ENCODE measurements at regions not wholly inside any gene's neighbourhood (a gene's known extent, or its start where the extent isn't known, plus 50 kb on each side); places are given as distances from the start of the nearest gene placed in this dataset.
A peak's percentile ranks its signal among the peaks of the same experiment; 100 is the strongest.
"Not testable (repeated sequence)": the region's sequence is repeated elsewhere in the genome, so short reads cannot be mapped to it uniquely, and the experiment has no call there.

DNA sequence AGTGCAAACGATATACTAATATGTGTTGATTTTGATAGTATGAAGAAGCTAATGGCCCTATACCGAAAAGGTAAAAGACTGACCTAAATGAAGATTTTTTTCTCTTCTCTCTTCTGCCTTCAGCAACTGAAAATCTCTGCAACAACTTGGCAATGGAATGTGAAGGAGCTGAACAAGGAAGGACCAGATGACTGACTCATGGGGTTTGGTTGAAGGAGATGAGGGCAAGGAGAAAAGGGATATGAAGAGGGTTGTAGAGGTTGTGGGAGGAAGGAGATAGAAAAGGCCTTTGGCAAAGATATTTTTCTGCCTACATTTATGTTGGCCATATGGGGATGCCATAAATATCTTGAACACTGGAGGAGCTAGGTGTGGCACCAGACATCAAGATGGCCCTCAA lies 129.7 kb upstream of the CHD1 start:
- H3K27ac Mint-ChIP-seq, result no peak overlapping the region
- peaks cover 4% of the 10 kb centered on the region for H3K27me3 Mint-ChIP-seq
- H3K4me3 Mint-ChIP-seq, result no peak overlapping the region
- no peaks in the 10 kb centered on the region for H3K36me3 Mint-ChIP-seq (ENCODE audit: low read depth)
- peaks cover 18% of the 10 kb centered on the region for H3K4me1 Mint-ChIP-seq (ENCODE audit: low read depth)
- H3K9me3 Mint-ChIP-seq, result no peaks in the 10 kb centered on the region

DNA sequence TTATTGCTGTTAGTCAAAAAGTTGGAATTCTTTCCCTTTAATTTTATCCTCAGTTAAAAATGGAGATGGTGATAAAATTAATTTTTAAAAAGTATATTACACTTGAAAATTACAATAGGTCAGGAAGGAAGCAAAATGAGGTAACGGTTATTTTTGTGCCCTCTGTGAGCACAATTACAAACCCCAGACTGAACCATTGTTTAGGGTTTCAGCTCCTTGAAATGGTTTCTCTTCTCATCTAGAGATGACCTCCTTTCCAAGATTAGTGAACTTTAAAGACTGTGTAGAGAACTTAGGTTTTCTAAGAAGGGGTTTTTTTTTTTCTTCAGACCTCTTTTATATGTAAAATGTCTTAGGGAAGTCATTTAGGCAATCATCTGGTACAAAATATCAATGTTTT lies 126.2 kb upstream of the CHD1 start:
- H3K9me3 Mint-ChIP-seq, result no peaks in the 10 kb centered on the region
- H3K27me3 Mint-ChIP-seq, result no peaks in the 10 kb centered on the region
- no peaks in the 10 kb centered on the region for H3K36me3 Mint-ChIP-seq (ENCODE audit: low read depth)
- peaks cover 10% of the 10 kb centered on the region for H3K4me1 Mint-ChIP-seq (ENCODE audit: low read depth)
- no peak overlapping the region for H3K27ac Mint-ChIP-seq
- H3K4me3 Mint-ChIP-seq, result no peak overlapping the region

DNA sequence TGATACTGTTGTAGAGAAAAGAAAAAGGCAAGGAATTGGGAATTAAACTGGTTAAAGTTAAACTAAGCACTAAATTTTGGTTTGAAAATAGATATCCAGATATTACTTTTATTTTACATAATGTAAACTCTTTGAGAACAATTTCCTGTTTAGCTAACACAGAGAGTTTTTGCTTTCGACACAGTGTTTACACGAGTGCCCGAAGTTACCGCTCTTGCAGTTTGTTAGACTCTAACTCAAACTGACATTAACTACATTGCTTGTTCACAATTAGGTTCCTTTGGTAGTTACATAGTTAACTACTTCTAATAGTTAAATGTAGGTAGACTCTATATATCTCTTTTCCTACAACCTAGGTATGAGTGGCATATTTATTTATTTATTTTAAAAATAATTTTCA lies 117.1 kb upstream of the CHD1 start:
- Mint-ChIP-seq H3K36me3 (ENCODE audit: low read depth) (peaks cover 4% of the 10 kb centered on the region), H3K27me3 (no peaks in the 10 kb centered on the region), H3K4me3 (no peak overlapping the region), H3K27ac (no peak overlapping the region), H3K4me1 (ENCODE audit: low read depth) (peaks cover 4% of the 10 kb centered on the region), H3K9me3 (peaks cover 6% of the 10 kb centered on the region)

GRCh38 chr5:99043257-99043656 lies 114.5 kb upstream of the CHD1 start:
- peaks cover 15% of the 10 kb centered on the region for H3K36me3 Mint-ChIP-seq (ENCODE audit: low read depth)
- not testable (repeated sequence) for H3K27me3 Mint-ChIP-seq, H3K27ac Mint-ChIP-seq, H3K4me3 Mint-ChIP-seq
- peaks cover 27% of the 10 kb centered on the region for H3K9me3 Mint-ChIP-seq
- H3K4me1 Mint-ChIP-seq (ENCODE audit: low read depth), result peaks cover 12% of the 10 kb centered on the region

DNA sequence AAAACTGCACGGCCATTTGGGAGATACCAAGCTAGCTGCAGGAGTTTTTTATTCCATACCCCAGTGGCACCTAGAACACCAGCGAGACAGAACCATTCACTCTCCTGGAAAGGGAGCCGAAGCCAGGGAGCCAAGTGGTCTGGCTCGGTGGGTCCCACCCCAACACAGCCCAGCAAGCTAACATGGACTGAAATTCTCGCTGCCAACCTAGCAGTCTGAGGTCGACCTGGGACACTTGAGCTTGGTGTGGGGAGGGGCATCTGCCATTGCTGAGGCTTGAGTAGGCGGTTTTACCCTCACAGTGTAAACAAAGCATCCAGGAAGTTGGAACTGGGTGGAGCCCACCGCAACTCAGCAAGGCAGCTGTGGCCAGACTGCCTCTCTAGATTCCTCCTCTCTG lies 108.9 kb upstream of the CHD1 start:
- Mint-ChIP-seq H3K4me3 (no peak overlapping the region), H3K4me1 (ENCODE audit: low read depth) (peaks cover 58% of the 10 kb centered on the region), H3K9me3 (peaks cover 35% of the 10 kb centered on the region), H3K36me3 (ENCODE audit: low read depth) (peaks cover 15% of the 10 kb centered on the region), H3K27me3 (no peaks in the 10 kb centered on the region), H3K27ac (no peak overlapping the region)

GRCh38 chr5:99035942-99036341 lies 107.1 kb upstream of the CHD1 start:
- peaks cover 68% of the 10 kb centered on the region for H3K4me1 Mint-ChIP-seq (ENCODE audit: low read depth)
- no peak overlapping the region for H3K27ac Mint-ChIP-seq
- H3K4me3 Mint-ChIP-seq, result no peak overlapping the region
- peaks cover 29% of the 10 kb centered on the region for H3K9me3 Mint-ChIP-seq
- no peaks in the 10 kb centered on the region for H3K27me3 Mint-ChIP-seq
- H3K36me3 Mint-ChIP-seq (ENCODE audit: low read depth), result peaks cover 12% of the 10 kb centered on the region

DNA sequence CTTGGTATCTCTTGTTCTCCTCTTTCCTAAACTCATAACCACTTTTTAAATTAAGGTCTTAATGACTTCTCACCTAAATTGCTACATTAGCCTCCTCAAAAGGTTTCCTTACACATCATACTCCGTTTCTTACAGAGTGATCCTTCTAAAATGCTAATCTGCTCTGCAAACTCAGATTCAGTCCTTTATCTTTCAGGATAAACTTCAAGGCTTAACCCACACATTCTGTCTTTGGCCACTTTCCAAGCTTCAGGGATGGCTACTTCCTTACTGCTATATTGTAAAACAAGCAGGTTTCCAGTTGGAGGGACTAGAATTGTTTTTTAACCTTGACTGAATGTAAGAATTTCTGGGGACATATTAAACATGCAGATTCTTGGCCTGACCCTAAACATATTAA lies 105.5 kb upstream of the CHD1 start:
- Mint-ChIP-seq H3K4me3 (peak overlapping the region; percentile 88), H3K9me3 (peaks cover 18% of the 10 kb centered on the region), H3K27ac (peak overlapping the region; percentile 74), H3K4me1 (ENCODE audit: low read depth) (peaks cover 79% of the 10 kb centered on the region), H3K36me3 (ENCODE audit: low read depth) (peaks cover 5% of the 10 kb centered on the region), H3K27me3 (no peaks in the 10 kb centered on the region)

DNA sequence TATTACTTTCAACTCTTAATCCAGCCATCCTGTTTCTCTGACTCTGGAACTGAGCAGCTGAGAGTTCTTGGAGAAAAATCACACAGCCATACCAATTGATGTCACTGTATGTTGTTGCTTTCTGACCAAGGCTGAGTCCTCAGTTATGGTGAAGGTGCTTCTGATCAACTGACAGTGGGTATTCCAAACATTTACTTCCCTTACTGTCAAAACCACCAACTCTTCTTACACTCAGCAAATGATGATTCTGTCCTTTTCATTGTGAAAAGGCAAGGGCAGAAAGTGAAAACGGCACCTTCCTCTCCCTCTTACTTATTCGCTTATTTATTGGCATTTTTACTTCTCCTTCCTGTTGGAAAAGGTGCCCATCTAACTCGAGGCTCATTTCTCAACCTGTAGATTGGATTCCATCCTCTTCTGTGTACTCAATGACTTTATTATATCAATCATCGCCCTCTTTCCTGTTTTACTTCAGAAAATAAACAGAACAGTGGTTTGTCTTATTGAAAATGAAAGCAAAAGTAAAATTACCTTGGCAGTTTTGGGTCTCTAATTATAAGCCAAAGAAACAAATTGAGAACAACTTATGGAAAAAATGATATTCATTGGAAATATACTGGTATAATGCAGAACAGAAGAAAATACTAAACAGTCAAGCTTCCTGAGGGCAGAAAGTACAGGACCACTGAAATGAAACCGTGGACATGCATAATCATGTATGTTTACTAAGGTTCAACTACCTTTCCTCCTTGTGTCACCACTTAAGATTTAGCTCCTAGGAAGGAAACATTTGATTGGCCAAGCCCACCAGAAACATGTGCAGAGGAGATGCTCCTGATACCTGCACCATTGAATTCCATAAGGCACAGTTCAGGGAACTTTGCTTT lies 104.5 kb upstream of the CHD1 start:
- H3K9me3 Mint-ChIP-seq, result peaks cover 8% of the 10 kb centered on the region
- no peaks in the 10 kb centered on the region for H3K27me3 Mint-ChIP-seq
- no peaks in the 10 kb centered on the region for H3K36me3 Mint-ChIP-seq (ENCODE audit: low read depth)
- H3K4me3 Mint-ChIP-seq, result peak overlapping the region; percentile 88
- peaks cover 83% of the 10 kb centered on the region for H3K4me1 Mint-ChIP-seq (ENCODE audit: low read depth)
- H3K27ac Mint-ChIP-seq, result peak overlapping the region; percentile 91

GRCh38 chr5:99032234-99033013 lies 103.6 kb upstream of the CHD1 start:
- Mint-ChIP-seq H3K27ac (peak overlapping the region; percentile 91), H3K36me3 (ENCODE audit: low read depth) (no peaks in the 10 kb centered on the region), H3K4me1 (ENCODE audit: low read depth) (peaks cover 83% of the 10 kb centered on the region), H3K9me3 (peaks cover 7% of the 10 kb centered on the region), H3K27me3 (no peaks in the 10 kb centered on the region), H3K4me3 (peak overlapping the region; percentile 88)

DNA sequence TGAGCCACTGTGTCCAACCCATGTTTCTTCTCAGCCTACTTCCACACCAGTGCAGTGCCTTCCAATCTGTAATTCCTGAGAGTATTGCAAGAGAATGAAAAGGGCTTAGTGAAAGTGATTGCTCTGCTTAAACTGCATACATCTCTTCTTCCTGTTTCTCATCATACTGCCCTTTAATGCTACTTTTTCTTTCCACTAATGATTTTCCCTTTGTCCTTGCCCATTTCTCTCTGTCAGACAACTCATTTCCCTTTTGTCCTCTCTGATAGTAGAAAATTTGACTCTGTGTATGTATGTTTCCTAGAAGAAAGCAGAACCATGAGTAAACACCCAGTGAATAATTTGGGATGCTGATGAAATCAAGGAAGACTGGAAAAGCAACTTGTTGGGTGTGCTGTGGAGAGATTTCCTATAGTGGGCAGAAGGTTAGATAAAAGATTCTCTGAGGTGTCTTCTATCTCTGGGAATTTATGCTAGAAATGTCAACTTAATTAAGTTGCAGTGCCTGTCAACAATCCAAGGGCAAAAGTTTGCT lies 102.2 kb upstream of the CHD1 start:
- Mint-ChIP-seq H3K27ac (no peak overlapping the region), H3K36me3 (ENCODE audit: low read depth) (no peaks in the 10 kb centered on the region), H3K4me3 (no peak overlapping the region), H3K9me3 (peaks cover 4% of the 10 kb centered on the region), H3K4me1 (ENCODE audit: low read depth) (peaks cover 84% of the 10 kb centered on the region), H3K27me3 (no peaks in the 10 kb centered on the region)

- H3K4me1 Mint-ChIP-seq (ENCODE audit: low read depth), result peaks cover 74% of the 10 kb centered on the region
- H3K36me3 Mint-ChIP-seq (ENCODE audit: low read depth), result no peaks in the 10 kb centered on the region
- H3K9me3 Mint-ChIP-seq, result peaks cover 3% of the 10 kb centered on the region
- no peak overlapping the region for H3K27ac Mint-ChIP-seq
- no peak overlapping the region for H3K4me3 Mint-ChIP-seq
- H3K27me3 Mint-ChIP-seq, result no peaks in the 10 kb centered on the region
Observed at GRCh38 chr5:99029172-99029571, 100.4 kb upstream of the CHD1 start.

DNA sequence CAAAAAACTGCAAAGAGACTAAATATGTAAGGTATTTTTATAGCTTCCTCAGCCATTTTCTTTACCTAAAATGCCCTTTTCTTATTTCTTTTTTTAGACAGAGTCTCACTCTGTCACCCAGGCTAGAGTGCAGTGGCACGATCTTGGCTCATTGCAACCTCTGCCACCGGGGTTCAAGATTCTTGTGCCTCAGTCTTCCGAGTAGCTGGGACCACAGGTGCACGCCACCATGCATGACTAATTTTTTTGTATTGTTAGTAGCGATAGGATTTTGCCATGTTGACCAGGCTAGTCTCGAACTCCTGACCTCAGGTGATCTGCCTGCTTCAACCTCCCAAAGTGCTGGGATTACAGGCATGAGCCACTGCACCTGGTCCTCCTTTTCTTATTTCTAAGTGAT lies 99.4 kb upstream of the CHD1 start:
- Mint-ChIP-seq H3K27ac (peak overlapping the region; percentile 54), H3K4me1 (ENCODE audit: low read depth) (peaks cover 64% of the 10 kb centered on the region)
- H3K4me3 Mint-ChIP-seq; H3K27me3 Mint-ChIP-seq; H3K36me3 Mint-ChIP-seq (ENCODE audit: low read depth); H3K9me3 Mint-ChIP-seq: not testable (repeated sequence)

DNA sequence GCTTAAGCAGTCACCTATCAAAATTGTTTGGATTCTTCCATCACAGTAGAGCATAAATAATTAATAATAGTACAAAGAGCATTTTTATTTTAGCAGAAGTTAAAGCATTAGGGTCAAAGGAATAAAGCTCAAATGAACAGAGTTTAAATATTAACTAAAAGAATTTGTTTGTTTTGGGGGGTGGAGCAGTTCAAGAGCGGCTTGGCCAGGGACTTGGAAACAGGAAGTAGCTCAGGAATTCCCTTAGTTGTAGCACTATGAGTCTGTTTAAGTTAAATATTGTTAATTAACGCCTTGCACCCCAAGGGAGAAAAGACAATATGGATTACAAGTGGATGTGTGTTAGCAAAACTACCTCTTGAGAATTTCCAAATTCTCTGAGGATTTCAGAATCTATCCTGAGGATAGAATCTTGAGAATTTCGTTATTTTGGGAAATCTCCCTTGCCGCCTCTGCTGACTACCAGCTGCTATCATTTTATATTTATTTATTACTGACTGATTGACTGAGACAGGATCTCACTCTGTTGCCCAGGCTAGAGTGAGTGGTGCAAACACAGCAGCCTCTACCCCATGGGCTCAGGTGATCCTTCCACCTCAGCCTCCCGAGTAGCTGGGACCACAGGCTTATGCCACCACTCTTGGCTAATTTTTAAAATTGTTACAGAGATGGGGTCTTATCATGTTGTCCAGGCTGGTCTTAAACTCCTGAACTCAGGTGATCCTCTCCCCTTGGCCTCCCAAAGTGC lies 96.7 kb upstream of the CHD1 start:
- no peak overlapping the region for H3K27ac Mint-ChIP-seq

DNA sequence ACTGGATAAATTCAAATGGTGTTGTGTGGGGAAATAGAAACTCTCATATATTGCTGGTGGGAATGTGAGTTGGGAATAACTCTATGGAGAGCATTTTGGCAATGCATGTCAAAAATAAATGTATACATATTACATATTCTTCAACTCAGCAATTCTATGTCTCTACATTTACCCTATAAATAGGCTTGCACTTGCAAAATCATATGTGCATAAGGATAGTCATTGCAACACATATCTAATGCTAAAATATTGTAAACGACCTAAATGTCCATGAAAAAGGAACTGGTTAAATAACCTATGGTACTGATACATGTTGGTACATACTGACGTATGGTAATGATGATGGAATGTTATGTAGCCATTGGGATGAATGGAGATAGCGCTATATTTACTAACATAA lies 94.5 kb upstream of the CHD1 start:
- H3K4me3 Mint-ChIP-seq, result no peak overlapping the region
- no peaks in the 10 kb centered on the region for H3K9me3 Mint-ChIP-seq
- peaks cover 28% of the 10 kb centered on the region for H3K4me1 Mint-ChIP-seq (ENCODE audit: low read depth)
- no peak overlapping the region for H3K27ac Mint-ChIP-seq
- H3K36me3 Mint-ChIP-seq (ENCODE audit: low read depth), result no peaks in the 10 kb centered on the region
- no peaks in the 10 kb centered on the region for H3K27me3 Mint-ChIP-seq

More for the DNA sequence above, 96.7 kb upstream of the CHD1 start:
- Mint-ChIP-seq H3K27me3 (no peaks in the 10 kb centered on the region), H3K36me3 (ENCODE audit: low read depth) (no peaks in the 10 kb centered on the region), H3K4me3 (no peak overlapping the region), H3K4me1 (ENCODE audit: low read depth) (peaks cover 40% of the 10 kb centered on the region), H3K9me3 (no peaks in the 10 kb centered on the region)

DNA sequence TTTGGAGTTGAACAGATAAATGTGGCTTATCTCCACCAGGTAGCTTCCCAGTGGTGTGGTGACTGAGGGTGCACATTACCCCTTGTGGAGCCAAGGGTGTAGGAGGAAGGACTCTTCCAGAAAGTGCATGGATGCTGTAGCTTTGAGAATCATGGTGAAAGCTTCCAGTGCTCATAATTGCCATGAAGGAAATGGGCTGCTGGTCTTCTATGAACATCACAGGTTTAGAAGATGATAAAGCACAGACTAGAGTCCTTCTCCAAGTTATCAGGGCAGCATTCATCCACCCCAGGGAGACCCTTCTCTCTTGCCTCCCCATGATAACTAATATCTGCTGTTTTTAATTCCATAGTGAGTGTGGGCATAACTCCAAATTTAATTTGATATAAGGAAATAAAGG lies 93.4 kb upstream of the CHD1 start:
- Mint-ChIP-seq H3K4me3 (no peak overlapping the region), H3K36me3 (ENCODE audit: low read depth) (no peaks in the 10 kb centered on the region), H3K27me3 (no peaks in the 10 kb centered on the region), H3K27ac (no peak overlapping the region), H3K4me1 (ENCODE audit: low read depth) (peaks cover 17% of the 10 kb centered on the region), H3K9me3 (no peaks in the 10 kb centered on the region)

Data from stimulated activated naive CD8-positive, alpha-beta T cell treated with anti-CD3 and anti-CD28 coated beads, Interleukin-15, Interleukin-2, amounts not matched to agents 100 ng/mL and 50 ng/mL, for 24 hours (primary cell).